ENCODE measurements at regions not wholly inside any gene's neighbourhood (a gene's known extent, or its start where the extent isn't known, plus 50 kb on each side); places are given as distances from the start of the nearest gene placed in this dataset.

- Histone ChIP-seq H3K4ac (ENCODE audit: low read depth, low read length) (no peak overlapping the region), H3K4me2 (ENCODE audit: low read depth, low read length) (no peak overlapping the region), H4K91ac (ENCODE audit: insufficient read depth, low read depth, low read length) (no peak overlapping the region), H3K14ac (replicated peaks; ENCODE audit: low read depth, low read length) (no peak overlapping the region), H3K79me1 (ENCODE audit: low read depth in 1 of 2, low read length in 2 of 2) (peaks cover 0 to 3% of the 10 kb centered on the region in 2 experiments; a peak in 1 of 4 replicates), H3K4me1 (ENCODE audit: control insufficient read depth, insufficient read depth, low read length) (peaks cover 7% of the 10 kb centered on the region), H2BK5ac (ENCODE audit: low read depth, low read length, poor library complexity, severe bottlenecking) (no peak overlapping the region), H3K36me3 (ENCODE audit: control insufficient read depth, insufficient read depth, low read length) (no peaks in the 10 kb centered on the region), H3K9me3 (ENCODE audit: control insufficient read depth, insufficient read depth, low read length) (no peaks in the 10 kb centered on the region), H2AK5ac (ENCODE audit: low read depth, low read length) (no peak overlapping the region), H4K5ac (ENCODE audit: low read depth, low read length) (no peak overlapping the region), H3K23ac (ENCODE audit: low read depth, low read length) (no peak overlapping the region), H2AK9ac (replicated peaks; ENCODE audit: low read depth, low read length, poor library complexity) (peak overlapping the region; percentile 38), H2BK120ac (ENCODE audit: low read depth, low read length) (no peak overlapping the region; the same call in 1 of the 2 replicates), H2BK15ac (ENCODE audit: low read depth, low read length) (no peak overlapping the region), H4K20me1 (ENCODE audit: insufficient read depth, low read length) (no peaks in the 10 kb centered on the region), H3K18ac (ENCODE audit: low read depth, low read length) (no peak overlapping the region), H3K9ac (ENCODE audit: low read depth, low read length) (no peak overlapping the region), H3K4me3 (ENCODE audit: insufficient read depth, low read depth, low read length) (no peak overlapping the region), H2AFZ (replicated peaks; ENCODE audit: low read length, poor library complexity) (no peak overlapping the region), H4K8ac (ENCODE audit: low read depth in 2 of 2, low read length in 2 of 2) (no peak overlapping the region), H3K27ac (ENCODE audit: insufficient read depth, low read length) (no peak overlapping the region), H3K9me1 (ENCODE audit: insufficient read depth, low read length) (peaks cover 6% of the 10 kb centered on the region), H2BK20ac (ENCODE audit: low read depth, low read length) (no peak overlapping the region), H3K27me3 (ENCODE audit: control insufficient read depth, insufficient read depth, low read length) (peaks cover 11% of the 10 kb centered on the region; the same call in 1 of the 2 replicates), H3K56ac (ENCODE audit: extremely low read depth, insufficient read depth, low read length) (no peak overlapping the region)
- 100% methylated on average over 2 of the region's 11 CpGs; no CpG with 5 or more reads in 1 of the 2 experiments for WGBS, 2 experiments (ENCODE audit: extremely low coverage in 2 of 2, insufficient read length in 1 of 2)
- ChIA-PET POLR2A (ENCODE audit: unreplicated experiment) (no interaction called here), CTCF (no interaction called here)
- BruUV-seq (replicated peaks): no TSS peak
- dilution Hi-C loops (cut with HindIII; ENCODE audit: low sequenced_read_pairs, unreplicated experiment) (no loop called here), intact Hi-C loops (cut with micrococcal nuclease) (no loop called here), in situ Hi-C loops (cut with MboI; ENCODE audit: low sequenced_read_pairs) (no loop called here)
- no peak for ATAC-seq (ENCODE audit: low read depth)
- TF ChIP-seq RFX5 (IDR thresholded peaks at IDR 0.05; ENCODE audit: low read depth, low read length): no peak
- no peak for TF ChIP-seq MAZ (IDR thresholded peaks at IDR 0.05; ENCODE audit: borderline replicate concordance, low read depth, low read length)
- no peak for TF ChIP-seq USF2 (IDR thresholded peaks at IDR 0.05; ENCODE audit: low read depth, low read length)
- no peak for TF ChIP-seq CEBPB (IDR thresholded peaks at IDR 0.05; ENCODE audit: low read depth, low read length)
- TF ChIP-seq RCOR1 (IDR thresholded peaks at IDR 0.05; ENCODE audit: insufficient replicate concordance, low read length): no peak
- TF ChIP-seq MAFK (IDR thresholded peaks at IDR 0.05; ENCODE audit: low read depth, low read length): no peak
- TF ChIP-seq CHD1 (IDR thresholded peaks at IDR 0.05; ENCODE audit: low read depth, low read length): no peak
- no peak for TF ChIP-seq ELK1 (IDR thresholded peaks at IDR 0.05; ENCODE audit: borderline replicate concordance, low read depth, low read length)
- no peak for TF ChIP-seq BHLHE40 (IDR thresholded peaks at IDR 0.05; ENCODE audit: low read depth, low read length)
- TF ChIP-seq POLR2A (IDR thresholded peaks at IDR 0.05; ENCODE audit: low read depth, low read length): no peak
- no peak for TF ChIP-seq NFE2L2 (IDR thresholded peaks at IDR 0.05; ENCODE audit: low read depth, low read length)
- TF ChIP-seq CTCF (conservative IDR thresholded peaks at IDR 0.05; ENCODE audit: low read depth, low read length): no peak
- no peak for TF ChIP-seq RAD21 (IDR thresholded peaks at IDR 0.05; ENCODE audit: low read length)
- TF ChIP-seq FOS (IDR thresholded peaks at IDR 0.05; ENCODE audit: low read depth, low read length): no peak
- TF ChIP-seq SMC3 (IDR thresholded peaks at IDR 0.05; ENCODE audit: low read depth, low read length): no peak
- no peak for TF ChIP-seq MXI1 (IDR thresholded peaks at IDR 0.05; ENCODE audit: borderline replicate concordance, low read depth, low read length)
- no peak for DNase-seq
These were observed 80.7 kb upstream of the CCDC167 start for GRCh38 chr6:37580176-37580955.
